ENCODE measurements at regions not wholly inside any gene's neighbourhood (a gene's known extent, or its start where the extent isn't known, plus 50 kb on each side); places are given as distances from the start of the nearest gene placed in this dataset.

DNA sequence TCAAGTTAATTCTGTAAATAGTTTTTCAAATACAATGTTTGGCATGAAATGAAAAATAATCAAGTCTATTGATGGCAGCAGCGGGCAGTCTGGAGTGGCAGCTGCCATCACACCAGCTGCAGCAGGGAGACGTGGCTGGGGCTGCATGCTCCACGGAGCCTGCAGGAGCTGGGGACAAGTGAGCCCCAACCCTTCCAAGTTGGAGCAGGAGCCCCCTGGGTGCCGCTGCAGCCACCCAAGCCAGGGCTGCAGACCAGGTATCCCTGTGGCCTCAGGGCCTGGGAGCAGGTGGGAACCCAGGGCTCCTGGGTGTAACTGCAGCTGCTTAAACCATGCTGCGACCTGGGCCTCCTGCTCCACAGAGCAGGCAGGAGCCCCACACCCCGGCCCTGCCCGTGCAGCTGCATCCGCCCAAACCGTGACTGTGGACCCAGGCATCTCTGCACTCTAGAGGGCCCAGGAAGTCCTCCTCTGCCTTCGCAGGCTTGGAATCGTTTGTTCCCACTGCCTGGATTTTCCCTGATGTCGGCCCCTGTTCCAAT, 257.4 kb downstream of the PLOD2 start:
- Histone ChIP-seq H3K4me3 (ENCODE audit: low read depth, low read length, poor library complexity, severe bottlenecking) (no peak overlapping the region), H2AFZ (ENCODE audit: low read length) (no peak overlapping the region), H3K9ac (ENCODE audit: low read length) (no peak overlapping the region), H3F3A (ENCODE audit: insufficient read depth, low read length) (no peaks in the 10 kb centered on the region), H3K4me2 (ENCODE audit: low read length) (no peak overlapping the region), H3K36me3 (ENCODE audit: insufficient read depth, low read length) (no peaks in the 10 kb centered on the region), H3K9me3 (ENCODE audit: low read length) (no peaks in the 10 kb centered on the region), H3K27ac (ENCODE audit: low read depth, low read length, poor library complexity, severe bottlenecking) (no peak overlapping the region), H3K27me3 (ENCODE audit: insufficient read depth, low read length) (no peaks in the 10 kb centered on the region), H3K4me1 (ENCODE audit: insufficient read depth, low read length, severe bottlenecking) (no peaks in the 10 kb centered on the region), H4K20me1 (ENCODE audit: insufficient read depth, low read length) (no peaks in the 10 kb centered on the region), H3K9me2 (ENCODE audit: low read depth, low read length) (no peaks in the 10 kb centered on the region), H3K79me2 (ENCODE audit: insufficient read depth, low read length) (no peaks in the 10 kb centered on the region)
- TF ChIP-seq, protein P1, sequence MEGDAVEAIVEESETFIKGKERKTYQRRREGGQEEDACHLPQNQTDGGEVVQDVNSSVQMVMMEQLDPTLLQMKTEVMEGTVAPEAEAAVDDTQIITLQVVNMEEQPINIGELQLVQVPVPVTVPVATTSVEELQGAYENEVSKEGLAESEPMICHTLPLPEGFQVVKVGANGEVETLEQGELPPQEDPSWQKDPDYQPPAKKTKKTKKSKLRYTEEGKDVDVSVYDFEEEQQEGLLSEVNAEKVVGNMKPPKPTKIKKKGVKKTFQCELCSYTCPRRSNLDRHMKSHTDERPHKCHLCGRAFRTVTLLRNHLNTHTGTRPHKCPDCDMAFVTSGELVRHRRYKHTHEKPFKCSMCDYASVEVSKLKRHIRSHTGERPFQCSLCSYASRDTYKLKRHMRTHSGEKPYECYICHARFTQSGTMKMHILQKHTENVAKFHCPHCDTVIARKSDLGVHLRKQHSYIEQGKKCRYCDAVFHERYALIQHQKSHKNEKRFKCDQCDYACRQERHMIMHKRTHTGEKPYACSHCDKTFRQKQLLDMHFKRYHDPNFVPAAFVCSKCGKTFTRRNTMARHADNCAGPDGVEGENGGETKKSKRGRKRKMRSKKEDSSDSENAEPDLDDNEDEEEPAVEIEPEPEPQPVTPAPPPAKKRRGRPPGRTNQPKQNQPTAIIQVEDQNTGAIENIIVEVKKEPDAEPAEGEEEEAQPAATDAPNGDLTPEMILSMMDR (IDR thresholded peaks at IDR 0.05; ENCODE audit: low read length) = no peak
- no peak for TF ChIP-seq EZH2 (IDR thresholded peaks at IDR 0.05; ENCODE audit: borderline replicate concordance, low read length)

DNA sequence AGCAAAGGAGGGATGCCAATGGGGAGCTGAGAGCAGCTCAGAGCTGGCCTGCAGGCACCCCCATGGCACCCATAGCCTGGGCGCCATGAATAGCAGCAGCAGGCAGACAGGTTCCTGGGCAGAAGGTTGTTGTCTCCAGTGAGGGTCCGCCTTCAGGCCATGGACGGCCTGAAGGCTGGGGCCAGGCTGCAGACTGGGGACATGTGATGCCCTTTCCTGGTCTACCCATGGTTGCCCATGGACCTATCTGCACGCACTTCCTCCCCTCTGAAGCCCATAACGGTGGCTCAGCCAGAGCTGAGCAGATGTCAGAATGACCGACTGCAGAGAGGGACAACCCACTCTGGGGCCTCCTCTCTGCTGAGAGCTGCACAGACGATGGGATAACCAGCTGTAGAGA, 256.8 kb downstream of the PLOD2 start:
- no peaks in the 10 kb centered on the region for H3F3A ChIP-seq (ENCODE audit: insufficient read depth, low read length)
- no peak overlapping the region for H3K4me3 ChIP-seq (ENCODE audit: low read depth, low read length, poor library complexity, severe bottlenecking)
- H3K9me2 ChIP-seq (ENCODE audit: low read depth, low read length) = no peaks in the 10 kb centered on the region
- no peak for TF ChIP-seq EZH2 (IDR thresholded peaks at IDR 0.05; ENCODE audit: borderline replicate concordance, low read length)
- TF ChIP-seq, protein P1 (IDR thresholded peaks at IDR 0.05; ENCODE audit: low read length) = no peak
- H3K4me2 ChIP-seq (ENCODE audit: low read length) = no peak overlapping the region
- H2AFZ ChIP-seq (ENCODE audit: low read length) = no peak overlapping the region
- no peak overlapping the region for H3K27ac ChIP-seq (ENCODE audit: low read depth, low read length, poor library complexity, severe bottlenecking)
- H3K36me3 ChIP-seq (ENCODE audit: insufficient read depth, low read length) = no peaks in the 10 kb centered on the region
- H3K79me2 ChIP-seq (ENCODE audit: insufficient read depth, low read length) = no peaks in the 10 kb centered on the region
- no peaks in the 10 kb centered on the region for H4K20me1 ChIP-seq (ENCODE audit: insufficient read depth, low read length)
- no peak overlapping the region for H3K9ac ChIP-seq (ENCODE audit: low read length)
- H3K9me3 ChIP-seq (ENCODE audit: low read length) = no peaks in the 10 kb centered on the region
- H3K4me1 ChIP-seq (ENCODE audit: insufficient read depth, low read length, severe bottlenecking) = no peaks in the 10 kb centered on the region
- H3K27me3 ChIP-seq (ENCODE audit: insufficient read depth, low read length) = no peaks in the 10 kb centered on the region

DNA sequence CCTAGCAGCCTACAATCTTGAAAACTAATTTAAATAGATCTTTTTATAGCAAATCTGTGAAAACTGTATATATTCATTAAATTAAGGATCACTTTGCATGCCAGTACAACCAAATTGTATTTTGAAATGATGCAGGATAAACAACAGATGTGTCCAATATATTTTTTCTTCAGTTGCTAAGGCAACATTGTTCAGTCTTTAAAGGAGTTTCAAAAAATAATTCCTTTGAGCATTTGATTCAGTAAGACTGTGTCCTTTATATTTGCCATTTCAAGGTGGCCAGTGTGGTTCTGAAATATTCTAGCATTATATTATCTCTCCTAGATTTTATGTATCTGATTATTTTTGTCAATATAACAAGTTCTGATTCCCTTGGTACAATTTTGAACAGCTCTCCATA, 254.7 kb downstream of the PLOD2 start:
- Histone ChIP-seq H3K9ac (ENCODE audit: low read length) (no peak overlapping the region), H4K20me1 (ENCODE audit: insufficient read depth, low read length) (no peaks in the 10 kb centered on the region), H2AFZ (ENCODE audit: low read length) (no peak overlapping the region), H3K9me2 (ENCODE audit: low read depth, low read length) (no peaks in the 10 kb centered on the region), H3K4me1 (ENCODE audit: insufficient read depth, low read length, severe bottlenecking) (no peaks in the 10 kb centered on the region), H3K4me3 (ENCODE audit: low read depth, low read length, poor library complexity, severe bottlenecking) (no peak overlapping the region), H3K9me3 (ENCODE audit: low read length) (no peaks in the 10 kb centered on the region), H3F3A (ENCODE audit: insufficient read depth, low read length) (no peaks in the 10 kb centered on the region), H3K79me2 (ENCODE audit: insufficient read depth, low read length) (no peaks in the 10 kb centered on the region), H3K36me3 (ENCODE audit: insufficient read depth, low read length) (no peaks in the 10 kb centered on the region), H3K27ac (ENCODE audit: low read depth, low read length, poor library complexity, severe bottlenecking) (no peak overlapping the region), H3K4me2 (ENCODE audit: low read length) (no peak overlapping the region), H3K27me3 (ENCODE audit: insufficient read depth, low read length) (no peaks in the 10 kb centered on the region)
- TF ChIP-seq, protein P1 (IDR thresholded peaks at IDR 0.05; ENCODE audit: low read length) = no peak
- TF ChIP-seq EZH2 (IDR thresholded peaks at IDR 0.05; ENCODE audit: borderline replicate concordance, low read length) = no peak
